ENCODE measurements at regions not wholly inside any gene's neighbourhood (a gene's known extent, or its start where the extent isn't known, plus 50 kb on each side); places are given as distances from the start of the nearest gene placed in this dataset.
A peak's percentile ranks its signal among the peaks of the same experiment; 100 is the strongest.
"Not testable (repeated sequence)": the region's sequence is repeated elsewhere in the genome, so short reads cannot be mapped to it uniquely, and the experiment has no call there.

DNA sequence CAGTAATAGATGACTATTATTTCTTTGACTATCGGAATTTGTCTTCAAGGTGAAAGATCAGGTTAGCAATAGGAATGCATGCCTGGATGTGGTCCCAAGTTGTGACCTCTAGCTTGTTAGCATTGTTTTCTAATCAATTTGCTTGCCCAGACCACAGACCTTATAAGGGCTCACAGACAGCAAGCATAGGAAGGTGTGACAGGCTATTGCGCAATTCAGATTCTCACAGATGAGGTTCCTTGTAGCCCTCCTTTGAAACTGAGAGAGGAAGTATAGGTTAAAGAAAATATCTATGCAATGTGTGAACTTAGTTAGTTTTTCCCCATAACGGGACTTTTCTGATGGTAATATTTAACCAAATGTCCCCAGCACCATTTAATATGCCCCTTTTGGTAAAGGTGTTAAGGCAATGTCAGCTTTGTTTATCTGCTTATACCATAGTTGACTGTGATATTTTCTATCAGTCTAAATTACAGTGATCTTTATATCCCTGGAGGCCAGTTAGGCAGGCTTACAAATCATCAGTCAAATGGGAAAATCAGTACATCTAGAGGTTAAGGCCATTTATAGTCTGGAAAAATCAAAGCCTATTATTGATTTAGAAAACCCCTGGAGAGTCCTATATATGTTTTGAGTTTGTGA, 168.1 kb upstream of the MBNL1 start:
- peak; percentile 0 for DNase-seq (ENCODE audit: low spot score)

DNA sequence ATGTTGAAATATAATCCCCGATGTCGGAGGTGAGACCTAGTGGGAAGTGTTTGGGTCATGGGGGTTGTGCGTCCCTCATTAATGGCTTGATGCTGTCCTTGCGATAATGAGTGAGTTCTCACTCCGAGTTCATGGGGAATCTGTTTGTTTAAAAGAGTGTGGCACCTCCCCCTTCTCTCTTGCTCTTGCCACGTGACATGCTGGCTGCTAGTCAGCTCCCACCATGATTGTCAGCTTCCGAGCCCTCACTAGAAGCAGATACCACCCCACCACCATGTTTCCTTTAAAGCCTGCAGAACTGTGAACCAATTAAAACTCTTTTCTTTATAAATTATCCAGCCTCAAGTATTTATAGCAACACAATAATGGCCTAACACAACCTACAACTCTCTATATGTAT, 166.3 kb upstream of the MBNL1 start:
- no peak for DNase-seq (ENCODE audit: low spot score)

DNA sequence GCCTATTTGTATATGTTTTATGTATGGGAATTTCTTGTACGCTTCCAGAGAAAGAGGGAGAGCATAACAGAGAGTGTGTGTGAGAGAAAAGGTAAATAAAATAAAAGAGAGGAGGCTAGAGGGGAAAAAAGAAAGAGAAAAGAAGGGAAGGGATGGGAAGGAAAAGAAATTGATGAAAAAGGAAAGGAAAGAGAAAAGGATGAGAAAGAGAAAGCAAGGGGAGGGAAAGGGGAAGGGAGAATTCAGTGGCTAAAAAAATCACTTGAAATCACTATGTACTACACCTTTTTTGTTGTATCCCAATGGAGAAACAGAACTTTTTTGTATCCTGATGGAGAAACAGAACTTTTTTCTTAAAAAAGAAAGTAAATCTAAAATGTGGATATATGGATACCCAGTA, 165.5 kb upstream of the MBNL1 start:
- no peak for DNase-seq (ENCODE audit: low spot score)

DNA sequence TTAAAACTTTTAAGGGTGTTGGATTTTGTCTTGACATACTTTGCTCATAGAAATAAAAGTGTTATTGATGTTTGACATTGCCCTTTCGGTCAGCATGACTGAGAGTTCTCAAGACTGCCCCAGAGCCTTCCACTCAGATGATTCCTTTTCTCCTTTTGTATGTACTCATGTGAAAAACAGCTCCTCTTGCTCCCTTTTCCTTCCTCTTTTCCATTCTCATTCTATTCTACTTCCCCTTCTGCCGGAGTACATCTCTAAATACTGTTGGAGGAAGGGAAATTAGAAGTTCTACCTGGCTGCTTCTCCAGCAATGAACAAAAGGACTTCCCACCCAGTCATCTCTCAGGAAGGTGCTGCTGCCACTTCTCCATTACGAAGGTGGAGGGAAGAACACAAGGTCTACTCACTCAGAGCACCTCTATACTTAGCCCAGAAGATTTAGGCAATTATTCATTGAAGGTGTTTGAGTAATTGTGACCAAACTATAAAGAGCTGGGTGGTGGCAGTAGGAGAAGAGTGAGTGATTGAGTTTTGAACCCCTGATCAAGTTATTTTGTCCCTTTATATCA, 163.8 kb upstream of the MBNL1 start:
- peak; percentile 33 for DNase-seq (ENCODE audit: low spot score)

DNA sequence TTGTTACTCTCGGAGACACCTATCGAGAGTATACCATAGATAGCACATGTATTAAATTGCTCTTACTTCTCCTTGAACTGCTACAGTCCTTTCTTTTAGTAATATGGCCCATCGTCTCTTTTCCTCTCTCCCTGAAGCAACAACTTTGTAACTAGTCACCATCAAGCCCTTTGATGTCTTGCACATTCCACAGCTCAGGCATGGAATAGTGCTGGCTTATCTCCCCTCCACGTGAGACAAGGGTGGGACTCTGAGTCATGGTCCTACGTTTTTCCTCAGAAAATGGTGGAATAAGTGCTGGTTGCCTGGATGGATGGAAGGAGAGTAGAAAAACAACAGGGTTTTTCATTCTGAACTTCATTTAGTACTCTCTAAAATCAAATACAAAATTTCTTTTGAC, 163.3 kb upstream of the MBNL1 start:
- DNase-seq (ENCODE audit: low spot score), result no peak

DNA sequence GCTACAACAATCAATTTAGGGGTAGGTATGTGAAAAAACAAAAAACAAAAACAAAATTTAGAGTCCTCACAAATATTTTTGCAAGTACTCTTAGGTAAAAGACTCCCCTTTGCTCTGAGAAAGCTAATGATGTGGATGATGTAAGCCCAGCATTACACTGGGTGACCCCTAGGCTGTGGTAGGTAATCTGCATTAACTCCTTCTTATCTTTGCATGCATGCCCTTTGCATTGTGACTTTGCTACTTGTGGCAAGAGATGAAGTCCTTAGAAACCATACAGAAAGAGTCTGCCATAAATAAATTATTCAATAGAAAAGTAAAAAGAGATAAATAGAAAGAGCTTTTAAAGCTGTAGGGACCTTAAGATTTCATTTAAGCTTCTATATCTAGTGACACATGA, 159.7 kb upstream of the MBNL1 start:
- no peak for DNase-seq (ENCODE audit: low spot score)

DNA sequence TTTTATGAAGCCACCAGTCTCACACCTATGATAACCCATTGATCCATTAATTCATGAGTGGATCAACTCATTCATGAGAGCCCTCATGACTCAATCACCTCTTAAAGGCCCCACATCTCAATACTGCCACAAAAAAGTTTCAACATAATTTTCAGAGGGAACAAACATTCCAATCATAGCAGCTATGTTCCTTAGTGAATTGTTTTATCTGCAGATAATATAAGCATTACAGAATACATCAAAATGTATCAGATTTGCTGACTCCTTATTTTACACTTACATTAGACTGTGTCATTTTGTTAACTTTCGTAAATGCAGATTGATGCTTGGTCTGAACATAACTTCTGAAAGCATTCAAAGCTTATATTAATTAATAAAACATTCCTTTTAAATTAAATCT, 155.3 kb upstream of the MBNL1 start:
- DNase-seq (ENCODE audit: low spot score), result no peak

DNA sequence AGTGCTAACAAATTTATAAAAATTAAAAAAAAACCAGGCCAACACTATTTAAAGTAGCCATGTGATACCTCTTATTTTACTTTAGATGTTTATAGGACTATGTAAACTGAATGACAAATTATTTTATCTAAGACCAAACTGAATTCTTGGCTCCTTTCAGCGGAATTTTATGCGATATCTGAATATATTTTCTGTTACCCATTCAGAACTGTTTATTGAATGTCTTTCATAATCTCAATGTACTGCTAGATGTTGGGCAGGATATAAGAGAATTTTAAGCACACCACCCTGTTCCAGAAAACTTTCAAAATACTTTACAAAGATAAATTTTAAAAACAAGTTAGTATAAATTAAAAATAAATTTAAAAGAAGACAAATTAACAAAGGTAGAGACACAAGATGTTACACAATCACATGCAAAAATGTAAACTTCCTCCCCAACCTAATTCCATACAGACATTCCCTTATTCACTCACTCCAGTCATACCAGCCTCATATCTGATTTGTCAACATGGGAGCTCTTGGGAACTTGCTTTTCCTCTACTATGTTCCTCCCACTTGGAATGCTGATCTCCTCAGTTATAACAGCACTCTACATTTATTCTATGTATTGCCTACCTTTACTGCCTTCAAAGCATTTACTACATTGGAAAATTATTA, 154.6 kb upstream of the MBNL1 start:
- no peak for DNase-seq (ENCODE audit: low spot score)

DNA sequence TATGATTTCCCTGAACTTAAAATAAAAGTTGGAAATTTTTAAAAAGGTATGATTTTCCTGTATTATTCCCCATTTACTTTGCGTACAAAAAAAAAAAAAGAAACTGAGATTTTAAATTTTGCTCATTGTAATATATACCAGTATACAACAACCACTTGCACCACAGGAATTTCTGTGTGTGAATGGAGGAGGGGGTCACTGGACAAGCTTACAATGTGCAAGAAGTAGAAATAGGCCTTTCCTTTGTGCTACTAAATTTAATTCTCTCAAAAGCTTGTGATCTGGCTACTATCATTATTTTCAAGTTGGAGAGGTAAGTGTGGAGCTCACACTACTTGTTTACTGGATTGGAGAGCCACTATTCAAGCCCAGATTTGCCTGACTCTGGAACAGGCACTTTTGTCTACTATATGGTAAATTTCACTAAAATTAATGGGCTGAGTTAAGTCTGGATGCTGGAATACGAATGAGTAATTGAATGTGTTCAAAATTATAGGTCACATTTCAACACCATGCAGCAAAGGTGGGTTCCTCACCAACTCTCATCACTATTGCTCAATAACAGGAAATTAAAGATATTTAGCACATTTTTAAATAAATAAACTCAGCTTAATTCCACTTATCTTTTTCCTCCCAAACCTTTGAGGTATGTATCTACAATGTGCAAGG, 148.0 kb upstream of the MBNL1 start:
- DNase-seq (ENCODE audit: low spot score), result no peak

DNA sequence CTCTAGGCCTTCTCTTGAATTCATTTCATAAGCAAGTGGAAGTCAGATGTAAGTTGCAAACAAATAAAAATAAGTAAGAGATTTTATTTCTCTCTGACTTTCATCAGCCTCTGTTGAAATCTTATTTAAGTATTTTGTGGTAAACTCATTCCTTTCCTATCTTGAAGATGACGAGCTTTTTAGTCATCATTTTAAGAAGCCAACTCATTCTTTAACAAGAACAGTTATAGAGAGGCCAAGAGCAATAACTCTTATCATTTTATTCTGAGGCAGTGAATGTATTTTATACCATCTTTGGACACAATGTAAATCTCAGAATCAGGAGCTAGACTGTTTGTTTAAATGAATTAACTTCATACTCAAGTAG, 147.5 kb upstream of the MBNL1 start:
- DNase-seq (ENCODE audit: low spot score), result no peak

DNA sequence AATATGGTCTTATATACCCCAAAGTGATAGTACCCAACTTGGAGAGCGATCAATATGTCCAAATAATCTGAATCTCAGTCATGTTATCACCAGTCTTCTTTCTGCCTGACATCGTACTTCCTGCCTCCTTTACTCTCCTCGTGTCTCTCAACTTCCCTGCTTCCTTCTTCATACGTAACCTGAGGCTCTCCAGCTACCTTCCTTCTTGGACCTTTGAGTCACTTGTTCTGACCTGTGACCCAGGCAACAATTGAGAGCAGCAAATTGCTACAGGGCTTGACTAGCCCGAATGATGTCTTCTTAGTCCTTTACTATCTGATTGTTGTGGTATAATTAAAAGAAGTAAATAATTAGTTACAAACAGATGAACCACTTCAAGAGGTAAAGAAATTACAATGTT, 145.9 kb upstream of the MBNL1 start:
- no peak for DNase-seq (ENCODE audit: low spot score)

DNA sequence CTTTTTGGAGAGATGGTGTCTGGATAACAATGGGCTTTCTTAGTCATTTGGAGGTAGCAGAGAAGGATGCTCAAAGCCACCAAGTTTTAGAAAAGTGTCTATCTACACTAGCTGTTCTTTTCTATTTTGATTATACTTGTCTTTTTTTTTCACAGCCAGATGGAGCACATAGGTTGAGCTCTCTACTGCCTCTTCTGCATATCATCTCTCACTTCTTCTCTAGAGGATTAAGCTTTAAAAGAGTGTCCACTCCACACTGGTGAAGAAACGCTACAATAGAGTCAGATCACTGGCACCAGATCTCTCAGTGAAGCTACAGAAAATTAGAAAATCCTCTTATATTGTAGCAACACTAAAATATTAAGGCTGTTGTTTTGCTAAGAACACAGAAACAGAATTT, 145.3 kb upstream of the MBNL1 start:
- no peak for DNase-seq (ENCODE audit: low spot score)

DNA sequence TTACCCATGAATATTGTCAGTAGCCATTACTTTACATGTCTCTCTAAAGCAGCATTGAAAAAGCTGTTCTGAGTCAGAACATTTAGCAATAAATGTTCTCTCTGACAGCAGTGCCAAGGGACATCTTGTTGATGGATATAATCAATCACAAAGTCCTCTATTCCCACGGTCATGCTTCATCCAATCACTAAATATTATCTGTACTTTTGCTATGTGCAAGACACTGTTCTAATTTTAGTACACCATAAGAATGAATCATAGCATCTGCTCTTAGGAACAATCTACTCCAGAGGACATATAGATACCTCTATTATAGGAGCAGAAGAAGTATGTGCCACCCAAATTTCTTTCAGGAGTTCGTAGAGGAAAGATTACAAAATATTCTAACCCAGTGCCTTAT, 142.5 kb upstream of the MBNL1 start:
- no peak for DNase-seq (ENCODE audit: low spot score)

DNA sequence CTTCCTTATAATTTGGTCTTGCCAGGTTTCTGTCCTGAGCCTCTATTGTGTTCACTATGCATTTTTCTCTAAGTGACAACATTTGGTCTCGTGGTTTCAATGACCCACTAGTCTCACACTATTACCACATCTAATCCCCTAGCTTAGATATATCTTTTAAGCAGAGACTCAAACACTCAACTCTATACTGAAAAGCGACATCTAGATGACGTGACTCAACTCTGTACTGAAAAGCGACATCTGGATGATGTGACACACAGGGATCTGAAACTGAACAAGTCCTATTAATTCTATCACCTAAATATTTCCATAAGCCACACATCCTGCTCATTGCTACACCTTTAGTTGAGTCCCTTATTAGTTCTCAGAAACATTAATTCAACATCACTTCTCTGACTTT, 141.7 kb upstream of the MBNL1 start:
- DNase-seq (ENCODE audit: low spot score), result no peak

DNA sequence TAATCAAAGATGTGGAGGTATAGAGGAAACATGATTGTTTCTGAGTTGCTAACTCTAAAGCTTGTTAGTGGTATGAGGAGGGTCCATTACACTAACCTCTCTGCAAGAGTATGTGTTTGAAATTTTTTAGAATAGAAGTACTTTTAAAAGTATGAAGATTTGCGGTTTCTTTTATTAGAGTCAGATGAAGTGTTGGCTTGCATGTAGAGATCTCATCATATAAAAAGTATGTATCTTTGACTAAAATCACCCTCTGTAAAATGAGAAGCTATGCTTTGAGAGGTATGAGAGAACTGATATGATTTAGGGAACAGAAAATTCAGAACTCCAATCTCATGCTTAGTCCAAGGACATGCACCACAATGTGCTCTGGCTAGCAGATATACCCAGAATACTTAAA, 140.4 kb upstream of the MBNL1 start:
- DNase-seq (ENCODE audit: low spot score), result no peak

DNA sequence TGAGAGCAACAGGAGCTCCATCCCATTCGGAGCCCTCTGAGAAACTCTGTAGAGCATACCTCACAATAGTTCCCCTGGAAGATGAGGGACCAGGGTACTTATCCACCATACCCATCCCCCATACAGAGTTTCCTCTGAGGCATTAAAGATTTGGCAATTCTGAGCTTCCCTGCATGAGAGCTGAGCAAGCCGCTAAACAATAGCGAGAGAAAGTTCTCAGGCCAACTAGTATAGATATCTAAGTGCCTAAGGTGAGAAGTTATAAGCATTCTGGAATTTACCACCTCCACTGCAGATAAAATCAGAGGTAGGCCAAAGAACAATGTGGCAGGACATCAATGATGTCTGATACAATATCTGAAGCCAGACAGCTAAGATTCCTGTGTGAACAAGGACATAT, 129.1 kb upstream of the MBNL1 start:
- DNase-seq (ENCODE audit: low spot score), result no peak

DNA sequence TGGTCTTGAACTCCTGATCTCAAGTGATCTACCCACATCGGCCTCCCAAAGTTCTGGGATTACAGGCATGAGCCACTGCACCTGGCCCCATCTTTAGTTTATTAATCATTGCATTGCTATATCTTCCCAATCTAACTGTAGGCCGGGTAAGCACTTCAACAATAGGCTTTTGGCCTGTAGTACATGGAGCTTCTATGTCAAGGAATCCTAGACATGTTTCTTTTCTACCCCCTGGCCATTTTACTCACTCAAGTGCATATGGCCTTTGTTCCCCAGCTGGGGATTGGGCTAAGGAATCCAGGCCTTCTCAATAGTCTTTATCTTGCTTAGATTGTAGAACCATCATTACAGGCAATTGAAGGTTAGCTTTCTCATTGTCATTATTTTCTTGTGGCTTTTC, 122.3 kb upstream of the MBNL1 start:
- DNase-seq (ENCODE audit: low spot score), result no peak

DNA sequence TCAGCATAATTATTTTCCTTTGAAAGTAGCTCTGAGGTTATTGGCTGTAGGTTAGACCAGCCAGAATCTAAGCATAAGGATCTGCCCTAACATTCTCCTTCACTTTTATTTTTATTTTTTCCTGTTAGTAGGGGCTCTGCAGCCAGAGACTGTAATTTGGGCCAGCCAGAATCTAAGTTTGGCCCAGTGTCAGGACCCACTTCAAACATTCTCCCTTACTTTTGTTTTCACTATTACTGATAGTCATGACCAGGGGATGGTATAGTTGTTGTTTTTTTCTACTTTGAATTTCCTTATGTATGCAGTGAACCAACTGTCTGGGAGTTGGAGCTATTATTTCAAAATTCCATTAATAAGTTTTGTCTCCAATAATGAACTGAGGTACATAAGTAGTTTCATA, 121.0 kb upstream of the MBNL1 start:
- no peak for DNase-seq (ENCODE audit: low spot score)

DNA sequence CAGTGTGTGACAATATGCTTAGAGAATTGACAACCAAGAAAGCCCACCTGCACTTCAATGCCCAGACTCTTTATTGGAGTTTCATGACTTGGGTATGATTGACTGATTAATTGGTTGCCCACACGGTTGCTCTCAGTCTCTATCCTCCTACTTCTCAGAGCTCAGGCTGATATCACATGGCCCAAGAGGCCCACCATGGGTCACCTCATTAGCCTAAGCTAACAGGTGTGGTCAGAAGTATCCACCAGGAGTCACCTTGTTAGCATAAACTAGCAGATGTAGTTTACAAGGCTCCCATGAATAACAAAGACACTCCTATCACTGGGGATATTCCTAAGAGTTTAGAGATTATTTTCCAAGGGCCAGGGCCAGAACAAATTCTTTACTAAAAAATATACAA, 120.2 kb upstream of the MBNL1 start:
- no peak for DNase-seq (ENCODE audit: low spot score)

DNA sequence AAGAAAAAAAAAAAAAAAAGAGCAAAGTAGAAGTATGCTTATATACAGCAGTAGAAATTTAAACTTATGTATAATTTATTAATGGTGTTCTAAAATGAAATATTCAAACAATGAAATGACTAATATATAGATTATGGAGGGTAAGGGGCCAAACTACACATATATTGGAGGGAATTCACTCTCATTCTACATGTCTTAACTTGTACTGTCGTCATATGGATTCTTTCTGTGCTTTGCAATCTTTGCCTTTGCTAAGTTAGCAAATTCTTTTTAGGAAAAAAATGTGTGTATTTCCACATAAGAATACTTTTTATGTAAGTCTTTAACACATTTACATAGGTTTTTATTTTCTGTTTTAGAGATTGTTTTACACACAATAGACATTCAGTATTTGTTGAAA, 118.9 kb upstream of the MBNL1 start:
- DNase-seq (ENCODE audit: low spot score), result no peak

DNA sequence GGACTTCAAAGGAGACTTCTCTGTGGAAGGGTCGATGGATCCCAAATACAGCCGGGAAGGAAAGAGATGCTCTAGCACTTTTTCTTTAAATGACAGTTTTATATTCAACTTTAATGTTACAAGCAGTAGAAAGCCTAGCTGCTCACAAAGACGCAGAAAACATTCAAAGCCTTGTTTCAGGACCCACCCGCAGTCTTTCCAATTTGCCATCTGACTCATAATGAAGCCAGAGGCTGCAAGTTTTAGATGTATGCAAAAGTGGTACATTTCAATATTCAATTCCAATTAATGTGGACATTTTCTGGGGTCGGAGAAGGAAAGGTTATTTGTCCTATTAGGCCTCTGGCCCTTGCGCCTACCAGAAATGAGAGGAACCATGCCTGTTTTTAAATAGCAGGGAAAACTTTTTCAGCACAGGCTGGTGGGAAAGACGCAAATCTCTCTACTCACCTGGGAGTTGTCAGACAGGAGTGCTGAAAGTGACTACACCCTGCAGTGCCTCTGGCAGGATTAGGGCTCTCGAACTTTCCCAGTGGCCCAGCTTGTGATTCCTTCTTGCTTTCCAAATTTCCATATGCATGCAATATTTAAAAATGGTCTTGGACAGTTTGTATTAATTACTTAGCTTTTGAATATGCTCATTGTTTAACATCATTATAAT, 117.4 kb upstream of the MBNL1 start:
- no peak for DNase-seq (ENCODE audit: low spot score)

DNA sequence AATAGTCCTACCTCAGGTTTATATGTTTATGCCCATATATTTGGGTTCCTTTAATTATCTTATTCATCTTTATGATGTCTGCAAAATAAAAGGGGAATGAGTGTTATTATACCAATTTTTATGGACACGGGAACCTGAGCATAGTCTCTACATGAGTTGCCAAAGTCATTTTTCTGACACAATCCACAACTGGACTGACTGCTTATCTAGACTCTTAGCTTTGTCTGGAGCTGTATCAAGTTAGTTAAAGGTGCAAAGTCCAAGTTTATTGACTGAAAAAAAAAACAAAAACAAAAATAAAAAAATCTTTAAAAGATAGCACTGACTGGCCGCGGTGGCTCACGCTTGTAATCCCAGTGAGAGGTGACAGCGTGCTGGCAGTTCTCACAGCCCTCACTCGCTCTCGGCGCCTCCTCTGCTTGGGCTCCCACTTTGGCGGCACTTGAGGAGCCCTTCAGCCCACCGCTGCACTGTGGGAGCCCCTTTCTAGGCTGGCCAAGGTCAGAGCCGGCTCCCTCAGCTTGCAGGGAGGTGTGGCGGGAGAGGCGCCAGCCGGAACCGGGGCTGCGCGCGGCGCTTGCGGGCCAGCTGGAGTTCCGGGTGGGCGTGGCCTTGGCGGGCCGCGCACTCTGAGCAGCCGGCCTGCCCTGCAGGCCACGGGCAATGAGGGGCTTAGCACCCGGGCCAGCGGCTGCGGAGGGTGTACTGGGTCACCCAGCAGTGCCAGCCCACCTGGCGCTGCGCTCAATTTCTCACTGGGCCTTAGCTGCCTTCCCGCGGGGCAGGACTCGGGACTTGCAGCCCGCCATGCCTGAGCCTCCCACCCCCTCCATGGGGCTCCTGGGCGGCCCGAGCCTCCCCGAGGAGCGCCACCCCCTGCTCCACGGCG, 116.6 kb upstream of the MBNL1 start:
- not testable (repeated sequence) for DNase-seq (ENCODE audit: low spot score)

Data from globus pallidus (tissue), 1 donor.